ENCODE measurements at regions not wholly inside any gene's neighbourhood (a gene's known extent, or its start where the extent isn't known, plus 50 kb on each side); places are given as distances from the start of the nearest gene placed in this dataset.
"Not testable (repeated sequence)": the region's sequence is repeated elsewhere in the genome, so short reads cannot be mapped to it uniquely, and the experiment has no call there.

DNA sequence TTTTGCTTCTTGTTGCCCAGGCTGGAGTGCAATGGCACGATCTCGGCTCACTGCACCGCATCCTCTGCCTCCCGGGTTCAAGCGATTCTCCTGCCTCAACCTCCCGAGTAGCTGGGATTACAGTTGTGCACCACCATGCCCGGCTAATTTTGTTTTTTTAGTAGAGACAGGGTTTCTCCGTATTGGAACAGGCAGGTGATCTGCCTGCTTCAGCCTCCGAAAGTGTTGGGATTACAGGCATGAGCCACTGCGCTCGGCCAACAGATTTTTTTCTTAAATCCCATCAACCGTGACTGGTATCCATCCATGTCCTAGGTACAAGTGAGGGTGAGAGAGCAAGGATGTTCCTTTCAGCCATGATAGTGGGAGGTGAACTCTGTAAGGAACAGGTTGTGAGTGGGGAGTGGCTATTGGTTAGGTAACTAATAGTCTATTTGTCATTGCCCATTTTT is 103.8 kb upstream of the TPTE start:
- not testable (repeated sequence) for TF ChIP-seq POLR2AphosphoS5 (IDR thresholded peaks at IDR 0.05; ENCODE audit: low read depth); REST (IDR thresholded peaks at IDR 0.05; ENCODE audit: unreplicated experiment); EZH2phosphoT487 (IDR thresholded peaks at IDR 0.05; ENCODE audit: unreplicated experiment)
- TF ChIP-seq, protein P1, sequence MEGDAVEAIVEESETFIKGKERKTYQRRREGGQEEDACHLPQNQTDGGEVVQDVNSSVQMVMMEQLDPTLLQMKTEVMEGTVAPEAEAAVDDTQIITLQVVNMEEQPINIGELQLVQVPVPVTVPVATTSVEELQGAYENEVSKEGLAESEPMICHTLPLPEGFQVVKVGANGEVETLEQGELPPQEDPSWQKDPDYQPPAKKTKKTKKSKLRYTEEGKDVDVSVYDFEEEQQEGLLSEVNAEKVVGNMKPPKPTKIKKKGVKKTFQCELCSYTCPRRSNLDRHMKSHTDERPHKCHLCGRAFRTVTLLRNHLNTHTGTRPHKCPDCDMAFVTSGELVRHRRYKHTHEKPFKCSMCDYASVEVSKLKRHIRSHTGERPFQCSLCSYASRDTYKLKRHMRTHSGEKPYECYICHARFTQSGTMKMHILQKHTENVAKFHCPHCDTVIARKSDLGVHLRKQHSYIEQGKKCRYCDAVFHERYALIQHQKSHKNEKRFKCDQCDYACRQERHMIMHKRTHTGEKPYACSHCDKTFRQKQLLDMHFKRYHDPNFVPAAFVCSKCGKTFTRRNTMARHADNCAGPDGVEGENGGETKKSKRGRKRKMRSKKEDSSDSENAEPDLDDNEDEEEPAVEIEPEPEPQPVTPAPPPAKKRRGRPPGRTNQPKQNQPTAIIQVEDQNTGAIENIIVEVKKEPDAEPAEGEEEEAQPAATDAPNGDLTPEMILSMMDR (conservative IDR thresholded peaks at IDR 0.05; ENCODE audit: low read depth in 2 of 2), result not testable (repeated sequence)
